ENCODE measurements at regions not wholly inside any gene's neighbourhood (a gene's known extent, or its start where the extent isn't known, plus 50 kb on each side); places are given as distances from the start of the nearest gene placed in this dataset.

GRCh38 chr6:97689078-97689754 lies 406.2 kb upstream of the MMS22L start:
- TF ChIP-seq, protein P1, sequence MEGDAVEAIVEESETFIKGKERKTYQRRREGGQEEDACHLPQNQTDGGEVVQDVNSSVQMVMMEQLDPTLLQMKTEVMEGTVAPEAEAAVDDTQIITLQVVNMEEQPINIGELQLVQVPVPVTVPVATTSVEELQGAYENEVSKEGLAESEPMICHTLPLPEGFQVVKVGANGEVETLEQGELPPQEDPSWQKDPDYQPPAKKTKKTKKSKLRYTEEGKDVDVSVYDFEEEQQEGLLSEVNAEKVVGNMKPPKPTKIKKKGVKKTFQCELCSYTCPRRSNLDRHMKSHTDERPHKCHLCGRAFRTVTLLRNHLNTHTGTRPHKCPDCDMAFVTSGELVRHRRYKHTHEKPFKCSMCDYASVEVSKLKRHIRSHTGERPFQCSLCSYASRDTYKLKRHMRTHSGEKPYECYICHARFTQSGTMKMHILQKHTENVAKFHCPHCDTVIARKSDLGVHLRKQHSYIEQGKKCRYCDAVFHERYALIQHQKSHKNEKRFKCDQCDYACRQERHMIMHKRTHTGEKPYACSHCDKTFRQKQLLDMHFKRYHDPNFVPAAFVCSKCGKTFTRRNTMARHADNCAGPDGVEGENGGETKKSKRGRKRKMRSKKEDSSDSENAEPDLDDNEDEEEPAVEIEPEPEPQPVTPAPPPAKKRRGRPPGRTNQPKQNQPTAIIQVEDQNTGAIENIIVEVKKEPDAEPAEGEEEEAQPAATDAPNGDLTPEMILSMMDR (IDR thresholded peaks at IDR 0.05), result no peak
- no peak for TF ChIP-seq EP300 (IDR thresholded peaks at IDR 0.05)
